Nephron progenitor cell (in vitro differentiated cells): ENCODE measurements at regions not wholly inside any gene's neighbourhood (a gene's known extent, or its start where the extent isn't known, plus 50 kb on each side); places are given as distances from the start of the nearest gene placed in this dataset.

Experiments used
- DNase-seq: peaks from one replicate; pipeline ENCODE4 v3.0.0; 2021
- H3K27ac Mint-ChIP-seq: 2 replicates; pipeline ENCODE4 v1.8.0; 2021; ENCODE audit warnings: mild to moderate bottlenecking, moderate library complexity, mixed read lengths
- H3K27me3 Mint-ChIP-seq: 2 replicates; pipeline ENCODE4 v1.8.0; 2021; ENCODE audit warnings: mild to moderate bottlenecking, low read depth, mixed read lengths; ENCODE audit not compliant: poor library complexity
- H3K36me3 Mint-ChIP-seq: 2 replicates; pipeline ENCODE4 v1.8.0; 2021; ENCODE audit warnings: low read depth, mixed read lengths
- H3K4me1 Mint-ChIP-seq: 2 replicates; pipeline ENCODE4 v1.8.0; 2021; ENCODE audit warnings: mixed read lengths
- H3K4me3 Mint-ChIP-seq: 2 replicates; pipeline ENCODE4 v1.8.0; 2021; ENCODE audit warnings: mild to moderate bottlenecking, moderate library complexity, mixed read lengths
- H3K9me3 Mint-ChIP-seq: 2 replicates; pipeline ENCODE4 v1.8.0; 2021; ENCODE audit warnings: mild to moderate bottlenecking, moderate library complexity, mixed read lengths
- CTCF ChIP-seq: fragments of 200-600 bp; sonication (generic); IDR thresholded peaks from 2 replicates; pipeline ENCODE4 v1.5.0; 2021; ENCODE audit warnings: antibody characterized with exemption

GRCh38 chr1:115423776-115424175, 85.7 kb upstream of the NGF start:
- H3K9me3 Mint-ChIP-seq = no peaks in the 10 kb centered on the region
- H3K36me3 Mint-ChIP-seq = no peaks in the 10 kb centered on the region
- peaks cover 4% of the 10 kb centered on the region for H3K27me3 Mint-ChIP-seq
- peaks cover 6% of the 10 kb centered on the region for H3K4me1 Mint-ChIP-seq
- no peak overlapping the region for H3K4me3 Mint-ChIP-seq
- DNase-seq = no peak
- no peak for TF ChIP-seq CTCF
- H3K27ac Mint-ChIP-seq = no peak overlapping the region

GRCh38 chr1:115419571-115419970, 81.5 kb upstream of the NGF start:
- H3K4me1 Mint-ChIP-seq = no peaks in the 10 kb centered on the region
- H3K27me3 Mint-ChIP-seq = peaks cover 4% of the 10 kb centered on the region
- no peak for TF ChIP-seq CTCF
- no peak overlapping the region for H3K4me3 Mint-ChIP-seq
- H3K27ac Mint-ChIP-seq = no peak overlapping the region
- no peaks in the 10 kb centered on the region for H3K36me3 Mint-ChIP-seq
- H3K9me3 Mint-ChIP-seq = peaks cover 6% of the 10 kb centered on the region
- DNase-seq = no peak

GRCh38 chr1:115413621-115414020, 75.6 kb upstream of the NGF start:
- Mint-ChIP-seq H3K27me3 (no peaks in the 10 kb centered on the region), H3K4me1 (peaks cover 4% of the 10 kb centered on the region), H3K36me3 (no peaks in the 10 kb centered on the region), H3K27ac (no peak overlapping the region), H3K4me3 (no peak overlapping the region), H3K9me3 (peaks cover 6% of the 10 kb centered on the region)
- no peak for TF ChIP-seq CTCF
- no peak for DNase-seq

- no peak for DNase-seq
- no peak for TF ChIP-seq CTCF
- no peak overlapping the region for H3K4me3 Mint-ChIP-seq
- H3K36me3 Mint-ChIP-seq = no peaks in the 10 kb centered on the region
- no peak overlapping the region for H3K27ac Mint-ChIP-seq
- H3K9me3 Mint-ChIP-seq = peaks cover 6% of the 10 kb centered on the region
- H3K4me1 Mint-ChIP-seq = peaks cover 4% of the 10 kb centered on the region
- no peaks in the 10 kb centered on the region for H3K27me3 Mint-ChIP-seq
Observed at GRCh38 chr1:115413208-115413607, 75.2 kb upstream of the NGF start.

GRCh38 chr1:115412733-115413132, 74.7 kb upstream of the NGF start:
- no peak overlapping the region for H3K27ac Mint-ChIP-seq
- peaks cover 6% of the 10 kb centered on the region for H3K9me3 Mint-ChIP-seq
- H3K4me3 Mint-ChIP-seq = no peak overlapping the region
- H3K27me3 Mint-ChIP-seq = no peaks in the 10 kb centered on the region
- DNase-seq = no peak
- no peak for TF ChIP-seq CTCF
- H3K36me3 Mint-ChIP-seq = no peaks in the 10 kb centered on the region
- peaks cover 4% of the 10 kb centered on the region for H3K4me1 Mint-ChIP-seq

- H3K9me3 Mint-ChIP-seq = peaks cover 6% of the 10 kb centered on the region
- H3K4me3 Mint-ChIP-seq = no peak overlapping the region
- H3K4me1 Mint-ChIP-seq = peaks cover 4% of the 10 kb centered on the region
- no peak overlapping the region for H3K27ac Mint-ChIP-seq
- no peaks in the 10 kb centered on the region for H3K36me3 Mint-ChIP-seq
- TF ChIP-seq CTCF = no peak
- no peak for DNase-seq
- H3K27me3 Mint-ChIP-seq = no peaks in the 10 kb centered on the region
Observed at GRCh38 chr1:115412286-115412685, 74.2 kb upstream of the NGF start.
